Cardiac fibroblast (primary cell): ENCODE measurements at regions not wholly inside any gene's neighbourhood (a gene's known extent, or its start where the extent isn't known, plus 50 kb on each side); places are given as distances from the start of the nearest gene placed in this dataset.
"Not testable (repeated sequence)": the region's sequence is repeated elsewhere in the genome, so short reads cannot be mapped to it uniquely, and the experiment has no call there.

ENCODE experiments used
- DNase-seq, 2 donors: peaks; one replicate each; pipeline versions ENCODE4 v3.0.0 to v3.0.0-alpha.2; 2010; ENCODE audit warnings: low read depth in 2 of 2
- H3K4me3 ChIP-seq, 2 donors: replicated peaks in 1 of 2; 1 replicate in 1 of 2; 2 replicates in 1 of 2; pipeline ENCODE4 v1.5.1; 2011; ENCODE audit warnings: low read depth in 2 of 2, low read length in 2 of 2, mild to moderate bottlenecking in 2 of 2, moderate library complexity in 1 of 2
- CTCF ChIP-seq: IDR thresholded peaks from one replicate; pipeline ENCODE4 v1.5.1; 2011; ENCODE audit warnings: low read depth, mild to moderate bottlenecking, low read length, inconsistent platforms

DNA sequence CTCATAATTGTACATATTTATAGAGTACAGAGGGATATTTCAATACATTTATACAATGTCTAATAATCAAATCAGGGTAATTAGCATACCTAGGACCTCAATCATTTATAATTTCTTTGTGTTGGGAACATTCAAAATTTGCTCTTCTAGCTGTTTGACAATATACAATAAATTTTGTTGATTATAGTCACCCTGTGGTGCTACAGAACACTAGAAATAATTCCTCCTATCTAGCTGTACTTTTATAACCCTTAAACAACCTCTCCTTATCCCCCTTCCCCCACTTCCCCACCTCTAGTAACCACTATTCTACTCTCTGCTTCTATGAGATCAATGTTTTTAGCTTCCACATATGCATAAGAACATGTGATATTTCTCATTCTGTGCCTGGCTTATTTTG, 328.4 kb upstream of the RBMS1 start:
- no peak overlapping the region for H3K4me3 ChIP-seq
- no peak for DNase-seq
- TF ChIP-seq CTCF, result no peak

GRCh38 chr2:160825433-160825832, 331.8 kb upstream of the RBMS1 start:
- no peak for DNase-seq
- TF ChIP-seq CTCF, result no peak
- H3K4me3 ChIP-seq, result no peak overlapping the region

DNA sequence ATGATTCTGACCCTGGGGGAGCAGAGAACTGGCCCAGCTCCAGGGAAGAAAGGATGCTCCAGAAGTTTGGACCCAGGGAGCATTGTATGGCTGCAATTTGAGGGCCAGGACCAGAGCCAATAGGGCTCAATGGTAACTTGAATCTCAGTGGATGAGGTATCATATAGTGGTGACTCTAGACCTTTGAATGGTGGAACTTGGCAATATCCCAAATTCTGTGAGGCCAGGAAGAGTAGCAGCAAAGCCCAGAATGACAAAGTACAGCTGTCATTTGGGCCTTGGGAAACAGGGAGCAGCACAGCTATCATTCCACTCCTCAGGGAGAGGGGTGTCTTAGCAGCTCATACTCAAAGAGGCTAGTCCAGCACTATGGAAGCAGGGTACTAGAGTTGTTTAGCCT, 332.9 kb upstream of the RBMS1 start:
- no peak for DNase-seq
- H3K4me3 ChIP-seq, result no peak overlapping the region
- no peak for TF ChIP-seq CTCF

DNA sequence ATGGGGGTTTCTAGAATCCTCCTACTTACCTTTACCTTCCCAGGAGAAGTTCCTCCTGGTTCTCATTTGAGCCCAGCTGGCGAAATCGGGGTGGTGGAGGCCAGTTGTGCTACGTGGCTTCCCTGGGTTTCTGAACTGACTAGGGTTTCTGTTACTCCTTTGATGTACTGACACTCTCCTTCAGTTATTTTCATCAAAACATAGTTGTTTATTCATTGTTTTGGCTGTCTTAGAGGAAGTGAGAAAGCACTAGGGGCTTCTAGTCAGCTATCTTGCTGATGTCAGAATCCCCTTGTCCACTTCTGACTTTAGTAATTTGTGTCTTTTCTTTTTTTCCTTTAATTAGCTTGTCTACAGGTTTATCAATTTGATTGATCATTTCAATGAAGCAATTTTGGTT, 332.2 kb upstream of the TANK start:
- no peak for DNase-seq
- TF ChIP-seq CTCF, result no peak
- H3K4me3 ChIP-seq, result no peak overlapping the region

- not testable (repeated sequence) for DNase-seq, H3K4me3 ChIP-seq
Observed at GRCh38 chr2:160832381-160832780, 327.8 kb upstream of the TANK start.

DNA sequence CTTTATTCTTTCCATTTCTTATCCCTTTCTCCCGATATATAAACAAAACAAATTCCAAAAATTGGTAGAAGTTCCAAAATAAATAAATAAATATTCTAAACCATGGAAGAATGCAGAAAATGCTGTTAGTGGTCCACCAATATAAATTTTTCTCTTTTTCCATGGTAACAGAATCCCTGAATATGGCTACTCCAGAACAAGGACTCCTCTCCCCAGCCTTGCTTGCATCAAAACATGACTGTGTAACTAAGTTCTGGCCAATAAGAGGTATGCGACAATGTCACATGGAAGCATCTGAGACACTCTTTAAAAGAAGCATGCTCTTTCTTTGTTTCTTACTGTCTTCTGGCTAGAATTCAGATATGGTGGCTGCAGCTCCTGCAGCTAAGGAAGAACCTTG, 325.1 kb upstream of the TANK start:
- DNase-seq, result no peak
- no peak for TF ChIP-seq CTCF
- no peak overlapping the region for H3K4me3 ChIP-seq

DNA sequence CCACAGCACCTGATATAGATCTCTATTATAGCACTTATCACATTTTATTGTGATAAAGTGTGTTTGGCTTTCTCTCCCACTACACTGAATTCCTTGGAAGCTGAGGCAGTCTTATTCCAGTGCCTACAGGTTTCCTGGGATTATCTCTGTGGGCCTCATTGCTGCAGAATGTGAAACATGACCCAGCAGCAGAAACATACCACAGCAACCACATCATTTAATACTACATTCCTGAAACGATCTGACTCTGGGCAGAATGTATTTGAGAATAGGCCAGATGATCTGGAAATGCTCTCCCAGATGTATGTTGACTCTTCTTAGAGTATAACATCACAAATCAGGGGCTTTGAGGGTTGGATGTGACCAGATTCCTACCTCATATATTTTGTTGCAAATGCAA, 323.5 kb upstream of the TANK start:
- peak; percentile 80 to 90 for DNase-seq
- no peak for TF ChIP-seq CTCF
- H3K4me3 ChIP-seq, result no peak overlapping the region
